GM18907 (cell line): ENCODE measurements at regions not wholly inside any gene's neighbourhood (a gene's known extent, or its start where the extent isn't known, plus 50 kb on each side); places are given as distances from the start of the nearest gene placed in this dataset.

ENCODE experiments used
- ATAC-seq: cut with Tn5 transposase; IDR thresholded peaks from one replicate; pipeline ENCODE4 v1.9.1; 2021; ENCODE audit warnings: mild to moderate bottlenecking, moderate library complexity; ENCODE audit not compliant: unreplicated experiment

GRCh38 chr11:15378941-15379340 lies 264.2 kb downstream of the INSC start:
- ATAC-seq = no peak

- ATAC-seq = no peak
These were observed 264.8 kb downstream of the INSC start for GRCh38 chr11:15379483-15379882.

- no peak for ATAC-seq
These were observed 276.1 kb downstream of the INSC start for GRCh38 chr11:15390857-15391256.

- no peak for ATAC-seq
These were observed 282.1 kb downstream of the INSC start for GRCh38 chr11:15396778-15397177.

- ATAC-seq = no peak
These were observed 292.2 kb downstream of the INSC start for GRCh38 chr11:15406851-15407351.

GRCh38 chr11:15412054-15412453 lies 297.3 kb downstream of the INSC start:
- peak; percentile 79 for ATAC-seq

GRCh38 chr11:15418921-15419320 lies 304.2 kb downstream of the INSC start:
- ATAC-seq = no peak

- no peak for ATAC-seq
These were observed 305.0 kb downstream of the INSC start for GRCh38 chr11:15419696-15420095.

- no peak for ATAC-seq
These were observed 315.7 kb downstream of the INSC start for GRCh38 chr11:15430381-15430780.

- no peak for ATAC-seq
These were observed 319.8 kb downstream of the INSC start for GRCh38 chr11:15434529-15434928.

GRCh38 chr11:15446315-15446714 lies 331.6 kb downstream of the INSC start:
- ATAC-seq = no peak

GRCh38 chr11:15446929-15447328 lies 332.2 kb downstream of the INSC start:
- no peak for ATAC-seq

GRCh38 chr11:15451713-15452112 lies 337.0 kb downstream of the INSC start:
- ATAC-seq = no peak

- no peak for ATAC-seq
These were observed 338.6 kb downstream of the INSC start for GRCh38 chr11:15453211-15453765.

- ATAC-seq = no peak
These were observed 353.7 kb downstream of the INSC start for GRCh38 chr11:15468466-15468865.

GRCh38 chr11:15471048-15471894 lies 356.5 kb downstream of the INSC start:
- peak; percentile 46 for ATAC-seq

GRCh38 chr11:15471895-15472799 lies 357.4 kb downstream of the INSC start:
- no peak for ATAC-seq

- peak; percentile 85 for ATAC-seq
These were observed 359.5 kb downstream of the INSC start for GRCh38 chr11:15473954-15474837.

GRCh38 chr11:15476371-15476917 lies 361.7 kb downstream of the INSC start:
- no peak for ATAC-seq

GRCh38 chr11:15481871-15482270 lies 367.1 kb downstream of the INSC start:
- no peak for ATAC-seq
